ENCODE measurements at regions not wholly inside any gene's neighbourhood (a gene's known extent, or its start where the extent isn't known, plus 50 kb on each side); places are given as distances from the start of the nearest gene placed in this dataset.

DNA sequence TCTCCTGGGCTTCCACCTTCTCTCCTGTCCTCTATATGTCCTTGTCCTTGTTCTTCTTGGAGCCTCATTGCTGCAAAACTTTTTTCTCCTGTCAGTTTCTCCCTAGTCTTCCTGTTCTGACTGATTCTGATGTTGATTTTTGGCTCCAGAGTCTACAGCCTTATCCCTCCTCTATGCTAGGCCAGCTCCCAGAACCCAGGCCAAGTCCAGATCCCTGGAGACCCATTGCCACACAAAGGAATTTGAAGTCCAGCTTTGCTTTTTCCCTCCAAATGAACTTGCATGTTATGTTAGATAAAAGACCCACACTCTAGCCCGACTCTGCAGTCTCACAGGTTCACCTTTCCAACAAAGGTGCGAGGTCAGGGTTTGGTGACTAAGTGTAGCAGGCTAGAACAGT, 203.1 kb downstream of the FNDC1 start:
- CTCF ChIA-PET (ENCODE audit: low intra/inter-chr PET ratio): no interaction called here
- no peaks in the 10 kb centered on the region for H4K20me1 ChIP-seq (replicated peaks; ENCODE audit: control insufficient read depth, insufficient read depth, low read length)
- no peak overlapping the region for H2AFZ ChIP-seq (ENCODE audit: low read depth, low read length)
- H3K9me1 ChIP-seq (ENCODE audit: control insufficient read depth, insufficient read depth, low read length): peaks cover 3% of the 10 kb centered on the region
- no peaks in the 10 kb centered on the region for H3K4me1 ChIP-seq (replicated peaks in 1 of 2; ENCODE audit: control insufficient read depth in 2 of 2, insufficient read depth in 2 of 2, low read length in 2 of 2)
- no peaks in the 10 kb centered on the region for H3K9me3 ChIP-seq (replicated peaks; ENCODE audit: control insufficient read depth, insufficient read depth, low read depth, low read length)
- WGBS (ENCODE audit: insufficient coverage, low coverage, missing lambda C conversion rate): 0% methylated on average over 2 of the region's 2 CpGs
- no peak overlapping the region for H3K9ac ChIP-seq (ENCODE audit: insufficient read depth in 1 of 2, low read depth in 2 of 2, low read length in 2 of 2)
- DNase-seq (ENCODE audit: extremely low read depth in 1 of 4, low spot score in 3 of 4) (no peak), FAIRE-seq (no peak), ATAC-seq (no peak)
- POLR2A ChIA-PET: no interaction called here
- intact Hi-C loops (cut with micrococcal nuclease): no loop called here
- BruUV-seq (replicated peaks): no TSS peak
- TF ChIP-seq ZKSCAN1 (IDR thresholded peaks at IDR 0.05; ENCODE audit: low read depth, low read length) (no peak), WHSC1 (IDR thresholded peaks at IDR 0.05; ENCODE audit: low read length) (no peak), HNRNPUL1 (IDR thresholded peaks at IDR 0.05; ENCODE audit: low read length) (no peak), JUND (IDR thresholded peaks at IDR 0.05; ENCODE audit: borderline replicate concordance, low read depth, low read length) (no peak), JUND (tag; IDR thresholded peaks at IDR 0.05; ENCODE audit: borderline replicate concordance, low read depth, low read length) (no peak), HDAC8 (tag; IDR thresholded peaks at IDR 0.05) (no peak), PHB (CRISPR knock-in tag; IDR thresholded peaks at IDR 0.05) (no peak), GTF2B (IDR thresholded peaks at IDR 0.05; ENCODE audit: extremely low read depth, insufficient read length) (no peak), MTA2 (IDR thresholded peaks at IDR 0.05; ENCODE audit: low read depth) (no peak), NFATC3 (IDR thresholded peaks at IDR 0.05) (no peak)
- TF ChIP-seq, protein P1, sequence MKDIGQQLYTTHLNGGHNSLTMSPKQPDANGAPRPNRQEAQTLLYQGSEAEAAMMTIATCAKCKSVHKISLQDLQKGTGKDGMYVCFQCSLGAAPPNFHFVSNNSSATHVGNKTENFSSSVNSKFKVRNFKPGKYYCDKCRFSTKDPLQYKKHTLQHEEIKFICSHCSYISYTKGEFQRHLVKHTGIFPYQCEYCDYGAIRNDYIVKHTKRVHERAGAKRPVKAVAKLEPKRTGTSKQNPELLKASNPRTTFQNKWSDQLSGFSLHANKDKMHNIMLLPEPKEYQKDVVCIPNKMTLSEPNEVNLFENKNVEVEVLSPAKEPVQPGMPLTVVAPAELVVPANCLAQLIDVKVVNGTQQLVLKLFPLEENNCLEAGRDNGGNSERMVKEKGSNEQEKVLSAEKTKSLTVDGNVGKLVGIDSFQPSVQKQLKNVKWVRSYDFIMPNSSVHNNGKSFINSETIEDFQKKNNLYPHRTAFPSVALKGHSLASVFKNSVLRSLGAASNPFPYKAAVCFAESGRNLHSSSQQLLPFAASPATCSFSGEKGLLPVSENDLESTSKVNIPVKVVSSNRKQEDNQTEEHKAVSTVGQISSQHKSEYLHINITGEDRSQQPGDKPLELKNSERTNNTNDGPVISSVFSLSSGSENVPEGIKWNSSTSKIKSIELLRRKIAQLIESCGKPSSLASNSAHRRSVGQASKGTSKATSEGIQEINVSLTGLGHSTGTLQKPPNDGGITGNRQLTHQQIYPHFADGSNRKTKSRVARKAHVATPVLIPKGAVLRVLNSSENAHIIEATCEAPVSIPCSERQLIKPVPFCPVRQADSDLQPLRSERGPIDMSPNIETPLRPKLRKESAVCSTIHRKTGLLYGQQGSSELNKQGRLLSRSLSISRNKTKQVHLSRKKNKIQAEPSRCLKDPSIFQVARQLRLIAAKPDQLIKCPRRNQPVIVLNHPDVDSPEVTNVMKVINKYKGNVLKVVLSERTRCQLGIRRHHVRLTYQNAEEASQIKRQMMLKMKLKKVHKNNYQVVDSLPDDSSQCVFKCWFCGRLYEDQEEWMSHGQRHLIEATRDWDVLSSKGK (CRISPR knock-in tag; IDR thresholded peaks at IDR 0.05): no peak
- TF ChIP-seq, protein P2, sequence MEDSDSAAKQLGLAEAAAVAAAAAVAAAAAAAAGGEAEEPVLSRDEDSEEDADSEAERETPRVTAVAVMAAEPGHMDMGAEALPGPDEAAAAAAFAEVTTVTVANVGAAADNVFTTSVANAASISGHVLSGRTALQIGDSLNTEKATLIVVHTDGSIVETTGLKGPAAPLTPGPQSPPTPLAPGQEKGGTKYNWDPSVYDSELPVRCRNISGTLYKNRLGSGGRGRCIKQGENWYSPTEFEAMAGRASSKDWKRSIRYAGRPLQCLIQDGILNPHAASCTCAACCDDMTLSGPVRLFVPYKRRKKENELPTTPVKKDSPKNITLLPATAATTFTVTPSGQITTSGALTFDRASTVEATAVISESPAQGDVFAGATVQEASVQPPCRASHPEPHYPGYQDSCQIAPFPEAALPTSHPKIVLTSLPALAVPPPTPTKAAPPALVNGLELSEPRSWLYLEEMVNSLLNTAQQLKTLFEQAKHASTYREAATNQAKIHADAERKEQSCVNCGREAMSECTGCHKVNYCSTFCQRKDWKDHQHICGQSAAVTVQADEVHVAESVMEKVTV (CRISPR knock-in tag; IDR thresholded peaks at IDR 0.05): no peak
- no peaks in the 10 kb centered on the region for H3K79me2 ChIP-seq (ENCODE audit: control insufficient read depth, insufficient read depth, low read length)
- H3K27ac ChIP-seq (ENCODE audit: extremely low read depth, low read depth, low read length): no peak overlapping the region
- no peaks in the 10 kb centered on the region for H3K36me3 ChIP-seq (ENCODE audit: control insufficient read depth, insufficient read depth, low read length)
- H3K4me2 ChIP-seq (ENCODE audit: insufficient read depth, low read length): no peak overlapping the region
- in situ Hi-C loops (cut with MboI): no loop called here
- no peak overlapping the region for H3K4me3 ChIP-seq
- peaks cover 8 to 38% of the 10 kb centered on the region in 2 experiments; a peak in 3 of 5 replicates for H3K27me3 ChIP-seq (ENCODE audit: control insufficient read depth in 2 of 2, insufficient read depth in 2 of 2, low read length in 2 of 2)

All from K562 (cell line).